HG02973 (cell line): ENCODE measurements at regions not wholly inside any gene's neighbourhood (a gene's known extent, or its start where the extent isn't known, plus 50 kb on each side); places are given as distances from the start of the nearest gene placed in this dataset.
"Not testable (repeated sequence)": the region's sequence is repeated elsewhere in the genome, so short reads cannot be mapped to it uniquely, and the experiment has no call there.

Source experiments
- ATAC-seq: cut with Tn5 transposase; IDR thresholded peaks from one replicate; pipeline ENCODE4 v1.9.1; 2021; ENCODE audit warnings: moderate library complexity; ENCODE audit not compliant: unreplicated experiment

DNA sequence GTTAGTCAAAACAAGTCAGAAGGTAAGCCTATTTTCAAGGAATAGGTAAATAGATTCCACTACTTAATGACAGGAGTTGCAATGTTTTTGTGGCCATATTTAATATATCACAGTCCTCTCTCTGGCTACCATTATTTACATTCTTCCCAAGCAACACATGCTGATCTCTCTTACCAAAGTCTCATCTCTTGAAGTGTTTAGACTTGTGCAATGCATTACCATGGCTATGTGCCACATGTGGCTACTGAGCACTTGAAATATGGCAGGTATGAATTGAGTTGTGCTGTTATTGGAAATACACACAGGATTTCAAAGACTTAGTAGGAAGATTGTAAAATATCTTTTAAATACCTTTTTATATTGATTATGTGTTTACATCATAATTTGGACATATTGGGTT lies 262.4 kb upstream of the PDE3A start:
- ATAC-seq = no peak

DNA sequence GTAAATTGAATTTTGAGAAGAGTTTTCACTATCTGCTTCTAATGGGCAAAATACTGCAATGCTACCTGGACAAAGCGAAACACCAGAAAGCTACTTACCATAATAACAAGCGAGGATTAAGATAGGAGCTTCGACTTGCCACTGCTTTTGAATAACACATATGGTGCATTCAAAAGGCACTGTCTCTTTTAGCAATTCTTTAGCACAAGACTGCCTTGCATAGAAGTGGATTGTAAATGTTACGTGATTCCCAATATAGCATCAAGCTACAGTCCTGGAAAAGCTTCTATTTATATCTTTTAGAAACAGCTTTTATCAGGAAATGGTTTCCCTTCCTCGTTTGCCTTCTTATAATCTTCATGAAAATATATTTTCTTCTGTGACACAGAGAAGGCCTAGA lies 258.7 kb upstream of the PDE3A start:
- ATAC-seq = no peak

DNA sequence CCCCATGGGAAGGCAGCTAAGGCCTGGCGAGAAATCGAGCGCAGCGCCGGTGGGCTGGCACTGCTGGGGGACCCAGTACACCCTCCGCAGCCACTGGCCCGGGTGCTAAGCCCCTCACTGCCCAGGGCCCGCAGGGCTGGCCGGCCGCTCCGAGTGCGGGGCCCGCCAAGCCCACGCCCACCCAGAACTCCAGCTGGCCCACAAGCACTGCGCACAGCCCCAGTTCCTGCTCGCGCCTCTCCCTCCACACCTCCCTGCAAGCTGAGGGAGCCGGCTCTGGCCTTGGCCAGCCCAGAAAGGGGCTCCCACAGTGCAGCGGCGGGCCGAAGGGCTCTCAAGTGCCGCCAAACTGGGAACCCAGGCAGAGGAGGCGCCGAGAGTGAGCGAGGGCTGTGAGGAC lies 253.0 kb upstream of the PDE3A start:
- not testable (repeated sequence) for ATAC-seq

DNA sequence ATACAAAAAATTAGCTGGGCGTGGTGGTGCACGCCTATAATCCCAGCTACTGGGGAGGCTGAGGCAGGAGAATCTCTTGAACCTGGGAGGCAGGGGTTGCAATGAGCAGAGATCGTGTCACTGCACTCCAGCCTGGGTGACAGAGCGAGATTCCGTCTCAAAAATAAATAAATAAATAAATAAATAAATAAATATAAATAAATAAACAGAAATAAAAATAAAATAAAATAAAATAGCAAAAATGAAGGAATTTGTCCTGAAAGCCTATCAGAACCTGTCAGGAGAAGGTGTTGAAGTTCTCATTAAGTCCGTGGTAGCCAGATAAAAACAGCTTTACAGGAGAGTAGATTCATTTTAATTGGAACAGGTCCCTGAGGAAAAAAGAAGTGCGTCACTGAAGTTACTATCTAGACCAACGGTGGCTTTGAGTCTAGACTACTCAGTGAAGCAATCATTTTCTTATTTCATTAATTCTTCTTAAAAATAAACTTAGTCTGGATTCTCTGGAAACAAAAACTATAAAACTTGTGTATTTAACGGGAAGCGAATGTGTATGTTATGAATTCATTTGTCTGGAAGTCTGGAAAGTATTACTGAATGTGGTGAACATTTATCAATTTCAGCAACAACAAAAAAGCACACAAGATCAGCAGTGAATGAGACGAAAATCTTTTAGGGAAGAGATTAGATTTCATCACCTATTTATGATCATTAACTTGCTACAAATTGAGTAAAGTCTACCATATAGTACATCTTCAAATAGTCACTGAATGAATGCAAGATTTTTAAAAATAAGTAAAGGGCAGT lies 248.5 kb upstream of the PDE3A start:
- no peak for ATAC-seq

DNA sequence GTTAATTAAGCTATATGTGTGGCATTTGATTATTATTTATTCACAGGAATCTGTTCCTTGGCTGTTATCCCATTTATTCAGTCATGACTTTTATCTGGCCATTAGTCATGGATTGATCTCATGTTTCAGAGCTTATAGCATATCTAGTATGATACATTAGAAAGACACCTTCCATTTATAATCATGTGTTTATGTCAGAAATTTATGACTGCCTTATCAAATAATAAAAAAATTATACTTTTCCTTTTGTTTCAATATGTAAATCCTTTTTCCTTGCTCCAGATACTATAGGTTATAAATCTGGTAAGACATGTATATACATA lies 248.0 kb upstream of the PDE3A start:
- ATAC-seq = no peak

DNA sequence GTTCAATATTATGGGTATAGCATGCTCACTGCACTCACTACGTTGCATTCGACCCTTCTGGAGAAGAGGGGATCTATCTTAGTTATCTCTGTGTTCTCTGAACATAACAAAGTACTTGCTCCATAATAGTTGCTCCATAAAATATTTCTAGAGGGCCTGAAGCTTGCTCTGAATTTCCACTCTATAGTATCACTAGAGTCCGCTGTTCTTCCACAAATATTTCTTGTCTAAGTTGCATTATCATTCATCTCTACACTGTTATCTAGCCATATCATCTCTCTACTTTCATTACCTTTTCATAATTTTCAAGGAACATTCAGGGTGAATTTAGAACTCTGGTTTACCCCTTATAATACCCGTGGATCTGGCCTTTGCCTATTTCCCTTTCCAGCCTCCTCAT lies 246.1 kb upstream of the PDE3A start:
- ATAC-seq = no peak

DNA sequence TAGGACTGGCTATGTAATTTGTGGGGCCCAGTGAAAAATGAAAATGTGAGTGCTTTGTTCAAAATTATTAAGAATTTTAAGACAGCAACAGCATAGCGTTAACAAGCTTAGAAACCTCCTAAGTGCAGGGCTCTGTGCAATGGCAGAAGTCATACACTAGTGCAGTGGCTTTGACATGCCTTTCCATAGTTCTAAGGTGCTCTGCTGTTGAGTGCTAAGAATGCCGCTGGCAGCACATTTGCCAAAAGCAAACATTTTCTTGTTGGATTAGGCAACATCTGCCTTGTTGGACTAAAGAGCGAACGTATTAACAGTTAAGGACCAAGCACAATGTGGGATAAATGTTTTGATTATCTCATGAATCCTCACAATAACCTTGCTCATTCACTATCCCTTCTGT lies 244.9 kb upstream of the PDE3A start:
- ATAC-seq = no peak

DNA sequence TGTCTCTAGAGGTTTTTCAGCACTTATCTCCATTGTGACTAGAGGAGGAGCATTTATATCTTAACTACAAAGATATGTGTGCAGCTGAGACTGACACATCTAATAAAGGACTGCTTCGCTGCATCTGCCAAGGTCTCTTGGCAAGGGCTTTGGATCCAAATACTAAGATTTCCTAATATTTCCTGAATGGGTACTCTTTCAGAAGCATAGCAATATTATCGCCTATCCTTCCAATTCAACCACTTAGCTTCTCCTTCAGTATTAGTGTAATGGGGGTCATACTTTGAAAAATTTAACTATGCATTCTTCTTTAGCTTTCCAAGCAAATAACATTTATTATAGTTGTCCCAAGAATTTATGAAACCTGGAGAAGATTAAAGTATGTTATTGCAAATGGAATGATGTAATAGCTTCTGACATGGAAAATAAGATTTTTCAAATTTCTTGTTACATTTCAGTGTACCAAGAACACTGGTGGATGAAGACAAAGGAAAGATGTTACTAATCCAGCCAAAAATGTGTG lies 243.0 kb upstream of the PDE3A start:
- ATAC-seq = no peak

DNA sequence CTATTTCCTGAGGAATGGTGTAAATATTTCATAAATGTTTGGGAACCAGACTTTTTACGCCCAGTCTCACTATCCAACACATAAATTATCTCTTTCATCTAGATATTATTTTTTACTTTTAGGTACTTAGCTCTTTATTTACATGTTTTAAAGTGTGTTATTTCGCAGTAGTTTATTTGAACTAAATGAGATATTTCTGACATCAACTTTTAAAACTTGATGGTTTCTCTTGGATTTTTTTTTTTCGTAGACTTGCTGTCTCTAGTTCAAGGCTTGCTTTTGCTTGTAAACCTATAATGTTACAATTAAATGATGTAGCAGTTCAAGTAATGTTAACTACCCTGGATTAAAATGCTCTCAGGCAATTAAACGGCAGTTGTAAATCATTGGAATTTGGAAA lies 241.7 kb upstream of the PDE3A start:
- ATAC-seq = no peak

DNA sequence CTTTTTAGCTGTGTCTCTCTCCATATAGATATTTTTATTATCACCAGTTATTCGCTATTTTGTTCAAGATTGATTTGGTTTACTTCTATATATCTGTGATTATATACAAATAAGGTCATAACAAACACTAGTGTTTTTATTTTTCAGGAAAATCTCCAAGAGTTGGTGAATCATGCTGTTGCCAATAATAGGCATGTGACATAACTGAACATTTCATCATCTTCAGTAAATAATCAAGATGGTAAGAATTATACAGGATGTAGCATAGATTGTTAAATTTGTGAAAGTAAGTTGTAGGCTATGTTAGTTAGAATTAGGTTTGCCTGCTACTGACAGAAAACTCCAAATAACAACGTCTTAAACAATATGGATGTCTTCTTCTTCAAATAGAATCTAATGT lies 240.9 kb upstream of the PDE3A start:
- ATAC-seq = no peak

DNA sequence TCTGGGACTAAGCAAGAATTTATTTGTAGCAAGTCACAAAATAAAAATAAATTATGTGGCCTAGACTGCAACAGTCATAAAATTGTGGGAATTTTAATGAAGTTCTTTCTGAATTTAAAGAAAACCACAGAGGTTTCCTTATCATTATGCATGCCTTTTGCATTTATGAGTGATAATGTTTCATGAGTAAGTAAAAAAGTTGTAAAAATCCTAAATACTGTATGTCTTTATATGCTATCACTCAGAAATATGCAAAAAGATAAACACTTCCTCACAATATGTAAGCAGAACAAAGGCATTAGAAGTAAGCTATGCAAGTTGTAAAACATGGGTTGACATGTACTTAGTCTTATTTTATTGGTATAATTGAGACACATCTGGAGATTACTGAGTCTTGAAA lies 239.4 kb upstream of the PDE3A start:
- ATAC-seq = no peak

DNA sequence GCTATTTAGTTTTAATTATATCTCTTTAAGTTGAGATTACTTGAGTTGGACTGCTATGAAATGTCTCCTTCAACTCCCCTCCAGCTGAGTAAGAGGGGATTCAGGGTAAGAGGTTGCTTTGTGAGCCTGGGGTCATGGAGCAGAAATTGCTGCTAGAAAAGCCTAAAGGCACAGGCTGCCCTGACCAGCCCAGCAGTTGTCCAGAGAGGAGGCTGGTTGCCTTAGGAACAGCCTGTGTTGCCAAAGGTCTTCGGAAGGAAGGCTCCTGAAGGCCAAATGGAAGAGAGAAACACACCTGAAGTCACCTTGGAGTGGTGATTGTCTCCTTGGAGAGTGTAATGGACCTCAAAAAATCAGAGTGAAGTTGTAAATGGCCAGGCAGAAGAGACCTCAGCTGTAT lies 235.5 kb upstream of the PDE3A start:
- ATAC-seq = no peak

DNA sequence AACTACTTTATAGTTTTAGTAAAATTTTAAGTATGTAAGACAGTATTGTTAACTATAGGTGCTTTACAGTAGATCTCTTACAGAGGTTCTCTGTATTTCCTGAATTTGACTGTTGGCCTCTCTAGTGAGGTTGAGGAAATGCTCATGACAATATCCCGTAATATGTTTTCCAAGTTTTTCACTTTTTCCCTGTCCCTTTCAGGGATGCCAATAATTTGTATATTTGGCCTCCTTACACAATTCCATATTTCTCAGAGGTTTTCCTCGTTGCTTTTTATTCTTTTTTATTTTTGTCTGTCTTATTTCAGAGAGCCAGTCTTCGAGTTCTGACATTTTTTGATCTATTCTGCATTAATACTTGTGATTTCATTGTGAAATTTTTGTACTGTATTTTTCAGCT lies 233.7 kb upstream of the PDE3A start:
- ATAC-seq = no peak

DNA sequence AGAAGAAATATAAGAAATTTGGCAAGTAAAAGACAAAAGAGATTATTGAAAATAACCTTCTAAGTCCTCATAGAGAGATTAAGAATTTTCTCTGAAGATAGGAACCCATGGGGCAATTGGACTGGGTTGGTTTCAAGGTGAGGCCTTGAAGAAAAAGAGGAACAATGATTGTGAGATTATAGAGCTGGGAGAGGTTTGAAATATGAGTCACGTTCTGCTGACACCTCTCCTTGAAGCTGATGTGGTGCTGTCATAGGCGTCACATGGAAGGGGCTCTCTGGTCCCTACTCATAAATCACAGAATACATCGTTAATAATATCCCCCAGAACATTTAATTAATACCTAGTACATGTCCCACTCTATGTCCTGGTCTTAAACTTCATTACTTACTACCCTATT lies 227.6 kb upstream of the PDE3A start:
- ATAC-seq = no peak

DNA sequence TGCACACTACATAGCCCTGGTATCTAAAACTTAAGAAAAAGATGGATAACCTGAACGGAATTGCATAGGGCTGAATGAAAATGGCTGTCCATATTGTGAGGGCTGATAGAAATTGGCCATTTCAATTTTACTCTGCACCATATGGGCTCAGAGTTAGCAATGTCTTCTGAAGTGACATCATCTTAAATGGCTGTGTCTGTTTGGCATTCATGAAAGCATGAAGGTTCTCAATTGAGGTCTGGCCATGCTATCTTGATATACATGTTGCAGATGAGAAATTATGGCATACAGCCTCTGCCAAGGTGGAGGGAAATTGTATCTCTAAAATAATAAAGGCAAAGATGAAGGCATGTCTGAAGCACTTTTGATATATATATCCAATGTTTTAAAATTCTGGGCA lies 226.0 kb upstream of the PDE3A start:
- ATAC-seq = no peak

DNA sequence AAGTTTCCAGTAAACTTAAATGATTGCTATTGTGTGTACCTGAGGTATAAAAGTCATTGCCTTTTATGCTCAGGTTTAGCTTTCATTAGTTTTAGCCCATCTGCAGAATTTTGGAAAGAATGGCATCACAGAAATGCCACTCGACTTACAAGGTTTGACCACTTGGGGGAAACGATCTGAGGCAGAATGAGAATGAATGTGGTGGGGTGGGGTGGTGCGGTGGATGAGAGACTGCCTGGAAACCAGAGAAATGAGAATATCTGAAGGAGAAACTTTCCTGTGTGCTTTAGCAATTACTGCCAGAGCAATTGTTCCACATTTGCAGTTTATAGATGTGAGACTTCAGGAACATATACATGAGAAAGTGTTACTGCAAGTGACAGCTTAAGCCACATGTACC lies 225.4 kb upstream of the PDE3A start:
- ATAC-seq = no peak

DNA sequence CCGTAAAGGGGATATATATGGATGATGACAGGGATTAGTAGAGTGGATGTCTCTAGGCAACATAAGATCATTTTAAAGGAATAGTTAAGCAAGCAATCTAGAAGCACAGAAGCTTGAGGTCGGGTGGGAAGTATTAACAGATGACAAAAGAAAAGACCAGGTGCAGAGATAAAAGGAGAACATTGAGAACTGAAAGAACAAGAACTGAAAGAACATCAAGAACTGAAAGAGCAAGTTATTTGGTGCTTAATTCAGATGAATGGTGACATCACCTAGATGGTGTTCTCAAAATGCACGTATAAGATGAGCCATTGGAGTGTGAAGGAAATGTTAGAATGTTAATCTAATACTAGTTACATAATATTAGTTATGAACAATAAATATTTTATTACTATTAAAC lies 224.0 kb upstream of the PDE3A start:
- ATAC-seq = no peak

DNA sequence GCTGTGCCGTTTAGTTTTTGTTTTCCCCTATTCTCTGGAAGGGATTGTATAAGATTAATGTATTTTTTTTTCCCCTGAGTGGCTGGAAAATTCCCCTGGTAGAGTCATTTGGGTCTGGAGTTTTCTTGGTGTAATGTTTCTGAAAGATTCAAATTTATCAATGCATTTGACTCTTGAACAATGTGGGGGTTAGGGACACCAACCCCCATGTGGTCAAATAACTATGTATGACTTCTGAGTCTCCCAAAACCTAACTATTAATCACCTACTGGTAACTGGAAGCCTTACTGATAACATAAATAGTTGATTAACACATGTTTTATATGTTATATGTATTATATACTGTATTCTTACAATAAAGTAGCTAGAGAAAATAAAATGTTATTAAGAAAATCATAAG lies 220.1 kb upstream of the PDE3A start:
- ATAC-seq = no peak

DNA sequence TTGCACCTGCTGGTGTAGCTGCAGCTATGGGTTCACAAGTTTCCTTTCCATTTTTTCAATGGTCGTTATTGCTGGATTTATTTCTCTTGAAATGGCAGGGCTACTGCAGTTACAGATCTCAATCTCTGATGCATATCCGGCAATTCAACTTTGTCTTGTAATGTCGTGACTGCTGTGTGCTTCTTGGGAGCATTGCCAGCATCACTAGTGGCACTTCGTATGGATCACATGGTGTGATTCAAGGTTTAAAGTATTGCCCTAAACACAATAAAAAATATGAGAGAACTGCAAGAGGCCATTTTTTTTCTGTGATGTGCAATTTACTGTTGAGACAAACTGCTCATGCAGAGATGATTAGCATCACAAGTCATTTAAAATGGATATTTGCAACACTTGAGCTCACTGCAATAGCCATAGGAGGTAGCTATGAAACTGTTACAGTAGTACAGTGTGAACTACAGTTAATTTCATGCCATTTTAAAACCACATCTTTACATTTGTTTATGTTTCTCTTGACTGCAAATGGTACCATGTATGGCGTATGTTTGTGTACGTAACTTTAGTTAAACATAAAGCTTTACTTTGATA lies 217.4 kb upstream of the PDE3A start:
- ATAC-seq = no peak

DNA sequence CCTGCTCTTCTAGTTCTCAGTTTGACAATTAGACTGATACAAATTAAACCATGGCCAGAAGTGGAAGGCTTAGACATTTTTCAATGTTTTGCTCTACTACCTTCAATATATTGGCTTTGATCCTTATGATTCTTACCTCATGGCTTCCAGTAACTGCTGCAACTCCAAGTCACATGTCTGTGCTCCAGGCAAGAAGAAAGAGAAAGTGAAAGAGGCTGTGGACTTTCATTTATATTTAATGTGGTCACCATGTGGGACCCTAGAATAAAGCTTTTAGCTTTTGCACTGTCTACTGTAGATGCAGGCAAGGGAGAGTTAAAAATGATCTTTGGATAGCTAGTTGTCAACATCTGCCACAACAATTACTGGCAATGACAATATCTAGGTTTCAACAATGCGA lies 214.3 kb upstream of the PDE3A start:
- no peak for ATAC-seq

DNA sequence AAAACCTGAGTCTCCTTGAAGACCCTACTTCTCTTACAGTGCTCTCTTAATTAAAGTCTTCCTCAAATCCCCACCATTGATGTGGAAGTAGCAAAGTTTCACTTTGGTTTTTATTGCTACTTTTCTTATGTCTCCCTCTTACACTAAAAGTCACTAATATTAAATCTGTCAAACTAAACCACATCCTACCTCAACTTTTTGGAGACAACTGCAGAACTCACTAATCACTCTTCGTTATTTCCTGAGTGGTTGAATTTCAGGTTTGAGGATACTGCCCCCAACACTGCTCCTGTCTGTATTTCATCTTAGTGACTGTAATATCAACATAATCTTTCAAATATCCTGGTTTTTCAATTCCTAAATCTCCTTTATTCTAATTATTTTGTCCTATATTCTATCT lies 213.0 kb upstream of the PDE3A start:
- no peak for ATAC-seq

DNA sequence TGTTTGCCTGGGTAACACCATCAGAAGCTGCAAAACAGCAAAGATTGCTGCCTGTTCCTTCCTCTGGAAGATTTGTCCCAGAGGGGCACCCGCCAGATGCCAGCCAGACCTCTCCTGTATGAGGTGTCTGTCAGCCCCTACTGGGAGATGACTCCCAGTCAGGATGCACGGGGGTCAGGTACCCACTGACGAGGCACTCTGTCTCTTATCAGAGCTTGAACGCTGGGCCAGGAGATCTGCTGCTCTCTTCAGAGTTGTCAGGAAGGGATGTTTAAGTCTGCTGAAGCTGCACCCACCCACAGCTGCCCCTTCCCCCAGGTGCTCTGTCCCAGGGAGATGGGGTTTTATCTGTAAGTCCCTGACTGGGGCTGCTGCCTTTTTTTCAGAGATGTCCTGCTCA lies 207.4 kb upstream of the PDE3A start:
- not testable (repeated sequence) for ATAC-seq
